ENCODE measurements at regions not wholly inside any gene's neighbourhood (a gene's known extent, or its start where the extent isn't known, plus 50 kb on each side); places are given as distances from the start of the nearest gene placed in this dataset.

GRCh38 chr6:94535798-94536197 is 1041.5 kb upstream of the MANEA start:
- 86 to 94% methylated on average over 1 of the region's 1 CpG for WGBS, 2 donors
- no peaks in the 10 kb centered on the region for H3K4me1 ChIP-seq
- no peaks in the 10 kb centered on the region for H3K36me3 ChIP-seq
- H3K9me3 ChIP-seq: no peaks in the 10 kb centered on the region
- TF ChIP-seq CTCF (IDR thresholded peaks at IDR 0.05) (no peak), POLR2A (IDR thresholded peaks at IDR 0.05) (no peak)
- no peak overlapping the region for H3K4me3 ChIP-seq (replicated peaks in 1 of 3)
- intact Hi-C loops (cut with DNase I): no loop called here
- H3K27ac ChIP-seq: no peak overlapping the region
- no peaks in the 10 kb centered on the region for H3K27me3 ChIP-seq
- DNase-seq: no peak

DNA sequence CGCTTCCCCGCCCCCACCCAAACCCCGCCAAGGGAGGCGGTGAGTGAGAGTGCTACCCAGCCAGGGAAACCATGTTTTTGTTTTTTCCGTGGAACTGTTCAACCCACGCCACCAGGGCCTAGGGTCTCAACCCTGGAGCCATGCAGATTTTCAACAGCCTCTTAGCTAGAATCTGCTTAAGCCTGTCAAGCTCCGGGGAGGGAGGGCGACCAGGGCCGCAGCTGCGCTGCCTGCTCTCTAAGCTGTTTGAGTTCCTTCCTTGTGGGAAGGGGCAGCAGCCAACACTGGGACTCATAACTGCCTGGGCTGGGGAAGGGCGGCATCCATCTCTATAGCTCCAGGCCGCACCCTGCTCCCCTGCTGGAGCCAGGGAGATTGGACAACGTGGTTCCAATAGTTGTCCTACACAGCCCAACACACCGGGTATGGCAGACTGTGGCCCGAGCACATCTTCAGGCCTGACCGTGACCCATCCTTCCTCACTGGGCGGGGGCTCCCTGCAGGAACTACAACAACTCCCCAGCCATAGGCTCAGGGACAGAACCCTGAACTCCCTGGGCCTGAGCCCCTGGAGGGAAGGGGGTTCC is 1065.7 kb upstream of the MANEA start:
- intact Hi-C loops (cut with DNase I): no loop called here
- Histone ChIP-seq H3K4me1 (no peaks in the 10 kb centered on the region), H3K27me3 (no peaks in the 10 kb centered on the region), H3K36me3 (no peaks in the 10 kb centered on the region), H3K27ac (no peak overlapping the region), H3K4me3 (replicated peaks in 1 of 3) (no peak overlapping the region), H3K9me3 (no peaks in the 10 kb centered on the region)
- DNase-seq: no peak
- 65 to 90% methylated on average over 6 to 13 of the region's 17 CpGs for WGBS, 2 donors
- TF ChIP-seq CTCF (IDR thresholded peaks at IDR 0.05) (no peak), POLR2A (IDR thresholded peaks at IDR 0.05) (no peak)

DNA sequence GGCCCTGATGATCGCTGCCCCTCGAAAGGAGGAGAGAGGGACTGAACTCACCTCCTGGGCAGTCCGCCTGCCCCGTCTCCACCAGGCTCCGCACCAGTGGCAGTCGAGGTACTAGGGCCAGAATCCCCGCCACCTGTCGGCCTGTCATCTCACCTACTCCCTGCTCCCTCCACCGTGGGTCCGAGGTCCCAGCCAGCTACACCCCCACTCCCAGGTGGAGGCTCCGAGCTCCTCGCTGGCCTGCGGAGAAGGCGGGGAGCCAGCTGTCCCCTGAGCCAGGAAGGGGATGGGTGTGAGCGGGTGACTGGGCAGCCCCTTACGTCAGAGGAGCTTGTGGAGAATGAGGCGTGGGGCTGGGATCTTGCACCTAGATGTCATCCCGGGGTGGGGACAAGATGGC is 1066.5 kb upstream of the MANEA start:
- no peaks in the 10 kb centered on the region for H3K36me3 ChIP-seq
- no peaks in the 10 kb centered on the region for H3K4me1 ChIP-seq
- no peaks in the 10 kb centered on the region for H3K27me3 ChIP-seq
- no peaks in the 10 kb centered on the region for H3K9me3 ChIP-seq
- no peak for DNase-seq
- H3K27ac ChIP-seq: no peak overlapping the region
- intact Hi-C loops (cut with DNase I): no loop called here
- 53 to 79% methylated on average over 17 to 18 of the region's 18 CpGs for WGBS, 2 donors
- H3K4me3 ChIP-seq (replicated peaks in 1 of 3): no peak overlapping the region
- TF ChIP-seq POLR2A (IDR thresholded peaks at IDR 0.05): no peak
- no peak for TF ChIP-seq CTCF (IDR thresholded peaks at IDR 0.05)

- intact Hi-C loops (cut with DNase I): no loop called here
- Histone ChIP-seq H3K36me3 (no peaks in the 10 kb centered on the region), H3K4me3 (replicated peaks in 1 of 3) (no peak overlapping the region), H3K27me3 (no peaks in the 10 kb centered on the region), H3K27ac (no peak overlapping the region), H3K4me1 (no peaks in the 10 kb centered on the region), H3K9me3 (no peaks in the 10 kb centered on the region)
- 30 to 45% methylated on average over 2 of the region's 2 CpGs for WGBS, 2 donors
- TF ChIP-seq CTCF (IDR thresholded peaks at IDR 0.05): no peak
- TF ChIP-seq POLR2A (IDR thresholded peaks at IDR 0.05): no peak
- no peak for DNase-seq
These were observed 1075.8 kb upstream of the MANEA start for GRCh38 chr6:94501516-94501915.

DNA sequence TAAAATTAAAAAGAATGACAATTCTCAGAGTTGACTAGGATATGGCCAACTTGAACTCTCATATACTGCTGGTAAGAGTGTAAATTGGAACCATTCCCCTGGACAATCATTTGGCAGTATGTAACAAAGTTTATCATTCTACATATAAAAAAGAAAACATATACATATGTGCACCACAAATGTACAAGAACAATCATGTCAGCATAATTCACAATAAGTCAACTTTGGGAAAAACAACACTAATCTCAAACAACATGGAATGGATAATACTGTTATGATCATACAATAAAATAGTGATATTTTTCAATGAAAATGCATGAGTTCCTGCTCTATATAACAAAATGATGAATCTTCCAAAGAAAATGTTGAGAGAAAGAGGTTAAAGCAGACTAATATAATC is 1078.7 kb upstream of the EPHA7 start:
- DNase-seq: no peak
- H3K4me1 ChIP-seq: no peaks in the 10 kb centered on the region
- H3K27me3 ChIP-seq: no peaks in the 10 kb centered on the region
- H3K27ac ChIP-seq: no peak overlapping the region
- H3K9me3 ChIP-seq: no peaks in the 10 kb centered on the region
- intact Hi-C loops (cut with DNase I): no loop called here
- H3K4me3 ChIP-seq (replicated peaks in 1 of 3): no peak overlapping the region
- TF ChIP-seq POLR2A (IDR thresholded peaks at IDR 0.05): no peak
- no peak for TF ChIP-seq CTCF (IDR thresholded peaks at IDR 0.05)
- no peaks in the 10 kb centered on the region for H3K36me3 ChIP-seq

All from thyroid gland (tissue), 4 donors.